T-helper 17 cell (primary cell): ENCODE measurements at regions not wholly inside any gene's neighbourhood (a gene's known extent, or its start where the extent isn't known, plus 50 kb on each side); places are given as distances from the start of the nearest gene placed in this dataset.
"Not testable (repeated sequence)": the region's sequence is repeated elsewhere in the genome, so short reads cannot be mapped to it uniquely, and the experiment has no call there.

Experiments
- ATAC-seq: fragments of 150-1000 bp; cut with Tn5 transposase; 2 replicates; pipeline ENCODE4 v1.10.0; 2021; ENCODE audit warnings: mild to moderate bottlenecking, moderate library complexity
- DNase-seq, 3 donors: peaks; one replicate each; pipeline versions ENCODE4 v3.0.0 to v3.0.0-alpha.2; 2020 to 2021
- H3K9me3 ChIP-seq: one replicate; pipeline ENCODE4 v1.7.0; 2013; ENCODE audit warnings: low read length, mild to moderate bottlenecking; ENCODE audit not compliant: control insufficient read depth, poor library complexity, severe bottlenecking
- H3K27ac Mint-ChIP-seq: one replicate; pipeline ENCODE4 v1.8.0; 2022; ENCODE audit warnings: mild to moderate bottlenecking, moderate library complexity, mixed read lengths
- H3K27me3 Mint-ChIP-seq: one replicate; pipeline ENCODE4 v1.8.0; 2022; ENCODE audit warnings: mixed read lengths
- H3K36me3 Mint-ChIP-seq: one replicate; pipeline ENCODE4 v1.8.0; 2022; ENCODE audit warnings: low read depth, mixed read lengths
- H3K4me1 Mint-ChIP-seq: one replicate; pipeline ENCODE4 v1.8.0; 2022; ENCODE audit warnings: mild to moderate bottlenecking, mixed read lengths
- H3K4me3 Mint-ChIP-seq: one replicate; pipeline ENCODE4 v1.8.0; 2022; ENCODE audit warnings: mild to moderate bottlenecking, moderate library complexity, mixed read lengths

DNA sequence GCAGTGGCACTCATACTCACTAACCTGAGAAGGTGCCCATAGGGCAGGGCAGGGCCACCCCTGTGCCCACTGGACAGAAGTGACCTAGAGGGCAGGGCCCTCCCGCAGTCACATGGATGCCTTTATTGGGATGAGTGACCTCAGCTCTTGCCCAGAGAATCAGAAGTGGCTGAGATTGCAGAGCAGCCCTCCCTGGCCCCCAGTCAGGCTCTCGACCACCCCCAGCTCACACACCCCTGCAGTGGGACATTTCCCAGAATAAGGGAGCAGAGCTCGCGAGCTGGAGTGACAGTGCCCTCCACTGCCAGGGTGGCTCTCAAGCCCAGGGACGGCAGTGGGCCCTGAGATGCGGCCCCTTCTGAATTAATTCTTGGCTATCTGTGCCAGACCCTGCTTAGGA is 84.7 kb downstream of the MALL start:
- H3K36me3 Mint-ChIP-seq, H3K9me3 ChIP-seq, ATAC-seq, H3K27me3 Mint-ChIP-seq, H3K4me3 Mint-ChIP-seq, DNase-seq, H3K27ac Mint-ChIP-seq, H3K4me1 Mint-ChIP-seq: not testable (repeated sequence)

DNA sequence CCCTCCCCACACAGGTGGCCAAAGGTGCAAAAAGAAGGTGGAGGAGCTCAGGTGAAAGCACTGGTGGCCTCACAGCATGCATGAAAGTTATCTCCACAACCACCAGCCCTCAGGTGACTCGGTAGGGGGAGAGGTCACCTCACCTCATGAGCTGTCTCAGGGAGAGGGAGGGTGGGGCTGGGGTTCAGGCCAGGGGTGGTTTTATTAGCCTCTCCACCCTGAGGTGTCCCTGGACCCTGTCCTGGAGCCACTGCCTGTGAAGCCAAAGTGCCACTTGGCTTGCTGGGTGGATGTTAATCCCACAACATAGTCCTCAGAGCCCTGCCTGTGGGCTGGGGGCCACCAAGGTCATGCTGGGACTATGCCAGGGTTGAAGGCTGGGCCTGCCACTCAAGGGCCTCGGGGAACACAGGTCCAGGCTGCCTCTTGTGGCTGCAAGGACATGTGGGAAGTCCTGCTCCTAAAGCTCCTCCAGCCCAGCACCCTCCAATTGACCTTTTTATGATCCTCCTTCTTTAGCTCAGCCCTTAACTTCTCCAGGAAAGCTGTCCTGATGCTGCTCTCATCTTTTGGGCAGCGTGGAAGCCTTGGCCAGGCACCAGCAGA is 83.8 kb downstream of the MALL start:
- not testable (repeated sequence) for ATAC-seq, H3K27ac Mint-ChIP-seq, DNase-seq, H3K9me3 ChIP-seq, H3K4me3 Mint-ChIP-seq, H3K27me3 Mint-ChIP-seq, H3K4me1 Mint-ChIP-seq, H3K36me3 Mint-ChIP-seq
